Loucy (cell line): ENCODE measurements at regions not wholly inside any gene's neighbourhood (a gene's known extent, or its start where the extent isn't known, plus 50 kb on each side); places are given as distances from the start of the nearest gene placed in this dataset.

ENCODE experiments used
- EZH2phosphoT487 ChIP-seq: fragments of 200-600 bp; IDR thresholded peaks from 2 replicates; pipeline ENCODE4 v1.6.1; 2018; ENCODE audit warnings: antibody characterized with exemption, mild to moderate bottlenecking, moderate library complexity, borderline replicate concordance
- TF ChIP-seq, protein P1 (sequence below): fragments of 200-600 bp; sonication (generic); conservative IDR thresholded peaks from 2 replicates; pipeline ENCODE4 v1.5.1; 2014; ENCODE audit warnings: mild to moderate bottlenecking, antibody characterized with exemption, low read length

- TF ChIP-seq, protein P1, sequence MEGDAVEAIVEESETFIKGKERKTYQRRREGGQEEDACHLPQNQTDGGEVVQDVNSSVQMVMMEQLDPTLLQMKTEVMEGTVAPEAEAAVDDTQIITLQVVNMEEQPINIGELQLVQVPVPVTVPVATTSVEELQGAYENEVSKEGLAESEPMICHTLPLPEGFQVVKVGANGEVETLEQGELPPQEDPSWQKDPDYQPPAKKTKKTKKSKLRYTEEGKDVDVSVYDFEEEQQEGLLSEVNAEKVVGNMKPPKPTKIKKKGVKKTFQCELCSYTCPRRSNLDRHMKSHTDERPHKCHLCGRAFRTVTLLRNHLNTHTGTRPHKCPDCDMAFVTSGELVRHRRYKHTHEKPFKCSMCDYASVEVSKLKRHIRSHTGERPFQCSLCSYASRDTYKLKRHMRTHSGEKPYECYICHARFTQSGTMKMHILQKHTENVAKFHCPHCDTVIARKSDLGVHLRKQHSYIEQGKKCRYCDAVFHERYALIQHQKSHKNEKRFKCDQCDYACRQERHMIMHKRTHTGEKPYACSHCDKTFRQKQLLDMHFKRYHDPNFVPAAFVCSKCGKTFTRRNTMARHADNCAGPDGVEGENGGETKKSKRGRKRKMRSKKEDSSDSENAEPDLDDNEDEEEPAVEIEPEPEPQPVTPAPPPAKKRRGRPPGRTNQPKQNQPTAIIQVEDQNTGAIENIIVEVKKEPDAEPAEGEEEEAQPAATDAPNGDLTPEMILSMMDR, result peak; percentile 60
- no peak for TF ChIP-seq EZH2phosphoT487
These were observed 366.9 kb downstream of the DMRTA1 start for GRCh38 chr9:22813529-22813928.
